ENCODE measurements at regions not wholly inside any gene's neighbourhood (a gene's known extent, or its start where the extent isn't known, plus 50 kb on each side); places are given as distances from the start of the nearest gene placed in this dataset.

GRCh38 chr2:80852808-80853139 lies 548.2 kb upstream of the LRRTM1 start:
- no peak for DNase-seq (ENCODE audit: low spot score)

- DNase-seq (ENCODE audit: low spot score): no peak
These were observed 547.7 kb upstream of the LRRTM1 start for GRCh38 chr2:80852079-80852807.

DNA sequence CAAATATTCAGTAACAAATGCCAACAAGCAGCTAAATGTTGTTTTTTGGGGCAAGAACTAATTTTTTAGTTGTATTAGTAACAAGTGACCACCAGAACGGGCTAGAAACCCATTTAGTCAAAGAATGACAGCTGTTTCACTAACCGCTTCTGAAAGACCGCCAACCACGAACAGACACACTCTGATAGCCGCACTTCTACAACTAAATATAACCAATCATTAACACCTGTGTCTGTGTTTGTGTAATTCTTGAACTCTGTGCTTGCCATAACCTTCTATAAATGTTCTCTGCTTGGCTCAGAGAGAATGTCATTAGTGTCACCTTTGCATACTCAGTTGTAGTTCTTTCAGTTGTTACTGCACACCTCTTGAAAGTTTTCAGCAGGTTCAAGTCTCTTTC lies 526.3 kb upstream of the LRRTM1 start:
- DNase-seq (ENCODE audit: low spot score): no peak

GRCh38 chr2:80822999-80823398 lies 518.4 kb upstream of the LRRTM1 start:
- DNase-seq (ENCODE audit: low spot score): no peak

DNA sequence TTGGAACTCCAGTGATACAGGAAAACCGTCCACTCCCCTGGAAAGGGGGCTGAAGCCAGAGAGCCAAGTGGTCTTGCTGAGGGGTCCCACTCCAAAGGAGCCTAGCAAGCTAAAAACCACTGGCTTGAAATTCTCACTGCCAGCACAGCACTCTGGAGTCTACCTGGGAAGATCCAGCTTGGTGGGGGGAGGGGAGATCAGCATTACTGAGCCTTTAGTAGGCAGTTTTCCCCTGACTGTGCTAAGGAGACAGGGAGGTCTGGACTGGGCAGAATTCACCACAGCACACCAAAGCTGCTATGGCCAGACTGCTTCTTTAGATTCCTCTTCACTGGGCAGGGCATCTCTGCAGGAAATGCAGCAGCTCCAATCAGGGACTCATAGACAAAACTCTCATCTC lies 510.7 kb upstream of the LRRTM1 start:
- no peak for DNase-seq (ENCODE audit: low spot score)

GRCh38 chr2:80786584-80786983 lies 482.0 kb upstream of the LRRTM1 start:
- no peak for DNase-seq (ENCODE audit: low spot score)

DNA sequence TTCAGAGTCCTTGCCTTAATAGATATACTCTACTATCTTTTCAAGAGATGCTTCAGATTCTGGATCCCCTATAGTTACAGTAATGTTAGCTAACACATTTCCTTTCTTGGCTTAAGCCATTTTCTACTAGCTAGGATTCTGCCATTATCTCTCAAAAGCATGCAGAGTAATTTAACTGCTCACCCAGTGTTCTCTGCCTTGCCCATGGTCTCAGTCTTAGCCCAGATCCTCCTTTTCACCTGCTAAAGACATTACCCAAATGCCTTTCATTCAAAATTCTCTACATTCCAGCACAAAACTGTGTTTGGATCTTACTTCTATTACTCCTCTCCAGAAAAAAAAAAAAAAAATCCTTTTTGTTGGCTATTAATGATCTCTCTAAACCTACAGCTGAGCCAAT lies 474.2 kb upstream of the LRRTM1 start:
- no peak for DNase-seq (ENCODE audit: low spot score)

GRCh38 chr2:80748592-80748991 lies 444.0 kb upstream of the LRRTM1 start:
- no peak for DNase-seq (ENCODE audit: low spot score)

GRCh38 chr2:80737047-80737446 lies 432.5 kb upstream of the LRRTM1 start:
- DNase-seq (ENCODE audit: low spot score): no peak

DNA sequence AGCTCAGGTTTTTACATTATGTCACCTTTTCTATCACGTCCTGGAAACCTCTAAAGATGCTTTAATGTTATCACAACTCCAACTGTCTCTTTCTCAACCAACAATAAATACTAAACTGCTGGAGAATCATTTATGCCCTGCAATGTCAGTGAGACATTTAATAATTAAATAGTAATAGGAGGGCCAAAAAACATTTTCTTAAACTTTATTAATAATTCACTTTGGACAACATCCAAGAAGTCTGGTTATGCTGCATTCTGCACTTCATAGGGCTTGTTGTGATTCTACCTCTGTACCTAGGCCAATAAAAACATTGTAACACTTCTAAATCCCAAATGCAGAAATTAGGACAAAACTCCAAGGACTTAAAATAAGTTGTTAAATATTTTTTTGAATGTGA lies 420.4 kb upstream of the LRRTM1 start:
- DNase-seq (ENCODE audit: low spot score): no peak

DNA sequence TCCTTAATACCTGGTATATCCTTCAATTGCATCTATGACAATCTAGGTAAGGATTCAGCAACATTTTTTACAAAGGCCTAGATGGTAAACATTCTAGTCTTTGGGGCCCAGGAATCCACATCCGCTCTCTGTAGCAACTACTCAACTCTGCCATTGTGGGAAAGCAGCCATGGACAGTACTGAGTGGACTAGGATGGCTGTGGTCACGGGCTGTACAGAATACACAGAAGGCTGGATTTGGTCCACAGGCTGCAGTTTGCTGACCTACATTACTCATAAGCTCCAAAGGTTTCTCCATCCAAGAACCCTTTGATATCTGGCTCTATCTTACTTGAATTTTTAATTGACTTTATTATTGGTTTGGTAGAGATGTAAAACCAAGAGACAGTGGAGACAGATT lies 418.3 kb upstream of the LRRTM1 start:
- DNase-seq (ENCODE audit: low spot score): no peak

- no peak for DNase-seq (ENCODE audit: low spot score)
These were observed 415.1 kb upstream of the LRRTM1 start for GRCh38 chr2:80719607-80720006.

DNA sequence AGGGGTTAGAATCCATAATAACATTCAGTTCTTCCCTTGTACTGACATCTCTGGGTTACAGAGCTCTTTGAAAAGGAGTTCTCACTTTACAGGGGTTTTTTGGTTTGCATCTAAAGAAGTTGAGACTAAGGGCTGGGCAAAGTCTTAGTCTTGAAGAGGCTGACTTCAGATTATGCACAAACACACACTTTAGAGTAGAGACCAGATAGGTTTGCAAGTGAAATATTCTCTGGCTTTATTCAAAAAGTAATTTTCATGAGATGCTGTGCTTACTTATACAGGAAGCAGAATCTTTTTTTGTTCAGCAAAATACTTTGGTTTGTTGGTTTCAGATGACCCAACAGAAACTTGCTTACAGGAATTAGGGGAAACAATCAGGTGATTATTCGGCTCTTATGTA lies 410.9 kb upstream of the LRRTM1 start:
- no peak for DNase-seq (ENCODE audit: low spot score)

- no peak for DNase-seq (ENCODE audit: low spot score)
These were observed 407.4 kb upstream of the LRRTM1 start for GRCh38 chr2:80711915-80712314.

DNA sequence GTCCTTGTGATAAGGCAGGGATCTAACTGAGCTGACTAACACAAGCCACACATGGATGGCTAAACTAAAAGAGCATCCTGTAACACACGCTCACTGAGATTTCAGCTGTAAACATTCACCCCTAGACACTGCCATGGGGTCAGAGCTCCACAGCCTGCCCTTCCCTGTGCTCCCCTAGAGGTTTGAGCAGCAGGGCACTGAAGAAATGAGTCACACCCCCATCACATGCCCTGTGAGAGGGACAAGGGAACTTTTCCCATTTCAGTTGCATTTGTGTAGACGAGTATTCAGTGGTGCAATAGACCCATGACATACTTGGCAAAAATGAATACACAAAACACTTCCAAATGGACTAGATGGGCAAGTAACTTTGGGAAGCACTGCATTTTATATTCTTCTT lies 402.4 kb upstream of the LRRTM1 start:
- DNase-seq (ENCODE audit: low spot score): no peak

DNA sequence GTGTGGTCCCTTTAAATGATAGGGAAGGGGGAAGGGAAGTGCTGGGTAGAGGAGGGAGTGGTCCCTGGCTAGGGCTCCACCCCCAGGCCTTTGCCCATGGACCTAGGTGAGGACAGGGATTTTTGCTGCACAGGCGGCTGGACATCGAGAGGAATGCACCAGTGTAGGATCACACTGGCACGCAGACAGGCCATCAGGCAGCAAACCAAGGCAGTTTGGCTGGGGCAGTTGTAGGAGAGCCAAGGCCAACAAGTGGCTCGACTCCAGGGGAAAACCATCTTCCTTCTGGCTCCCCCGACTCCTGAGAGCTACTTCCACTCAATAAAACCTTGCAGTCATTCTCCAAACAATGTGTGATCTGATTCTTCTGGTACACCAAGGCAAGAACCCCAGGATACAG lies 402.0 kb upstream of the LRRTM1 start:
- DNase-seq (ENCODE audit: low spot score): no peak

DNA sequence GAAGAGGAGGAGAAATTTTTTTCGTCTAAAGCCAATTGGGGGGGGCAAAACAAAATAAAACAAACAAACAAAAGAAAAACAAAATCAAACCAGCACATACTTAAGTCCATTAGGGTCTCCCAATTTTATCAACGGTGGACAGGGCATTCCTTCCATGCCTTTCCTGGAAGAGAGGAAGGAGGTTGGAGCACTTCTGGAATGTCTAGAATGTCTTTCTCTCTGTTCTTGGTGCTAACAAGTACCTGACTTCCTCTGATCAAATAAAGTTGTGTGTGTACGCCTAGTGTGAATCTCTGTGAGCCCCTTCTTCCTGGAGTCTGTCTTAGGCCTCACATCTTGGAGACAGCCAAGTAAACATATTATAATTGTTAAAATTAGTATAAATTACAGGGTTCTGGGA lies 399.0 kb upstream of the LRRTM1 start:
- no peak for DNase-seq (ENCODE audit: low spot score)

DNA sequence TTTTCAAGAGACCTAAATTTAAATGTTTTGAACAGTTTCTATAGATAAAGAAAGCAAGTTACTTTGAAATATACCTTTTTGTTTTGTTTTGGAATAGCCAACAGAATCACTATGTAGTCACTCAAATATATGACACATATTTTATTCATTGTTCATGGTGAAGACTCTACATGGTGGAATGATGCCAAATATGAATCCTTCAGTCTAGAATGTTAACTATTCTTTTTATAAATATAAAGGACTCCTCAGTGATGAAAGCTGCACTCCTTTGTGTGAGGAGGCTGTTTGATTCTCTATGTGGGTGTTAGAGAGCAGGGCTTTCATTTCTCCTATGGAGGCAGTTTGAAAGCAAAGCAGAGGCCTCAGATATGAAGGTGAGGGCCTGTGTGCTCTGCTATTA lies 396.4 kb upstream of the LRRTM1 start:
- DNase-seq (ENCODE audit: low spot score): no peak

Data from CD4-positive, alpha-beta T cell treated with Interleukin-15 for 4 hours (primary cell).